ENCODE measurements at regions not wholly inside any gene's neighbourhood (a gene's known extent, or its start where the extent isn't known, plus 50 kb on each side); places are given as distances from the start of the nearest gene placed in this dataset.
"Not testable (repeated sequence)": the region's sequence is repeated elsewhere in the genome, so short reads cannot be mapped to it uniquely, and the experiment has no call there.

- DNase-seq (ENCODE audit: low read depth in 2 of 2), result no peak
Measured at GRCh38 chr2:120531863-120532600, 186.1 kb downstream of the INHBB start.

DNA sequence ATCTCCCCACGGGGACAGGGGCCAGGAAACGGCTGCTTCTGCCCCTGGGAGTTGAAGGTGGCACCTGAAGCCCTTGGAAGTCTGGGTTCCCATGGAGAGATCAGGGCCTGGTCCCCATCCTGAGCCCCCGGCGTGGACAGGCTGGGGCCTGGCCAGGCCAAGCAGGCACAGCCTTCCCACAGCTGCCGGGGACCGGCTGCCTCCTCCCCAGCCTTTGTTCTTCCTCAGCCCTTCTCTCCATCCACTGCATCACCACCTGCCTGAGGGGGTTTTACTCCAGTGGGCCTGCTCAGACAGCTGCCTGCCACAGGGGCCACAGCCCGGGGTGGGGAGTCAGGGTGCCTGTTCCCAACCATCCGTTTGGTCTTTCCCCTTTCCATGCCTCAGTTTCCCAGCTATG lies 187.7 kb downstream of the INHBB start:
- no peak for DNase-seq (ENCODE audit: low read depth in 2 of 2)

DNA sequence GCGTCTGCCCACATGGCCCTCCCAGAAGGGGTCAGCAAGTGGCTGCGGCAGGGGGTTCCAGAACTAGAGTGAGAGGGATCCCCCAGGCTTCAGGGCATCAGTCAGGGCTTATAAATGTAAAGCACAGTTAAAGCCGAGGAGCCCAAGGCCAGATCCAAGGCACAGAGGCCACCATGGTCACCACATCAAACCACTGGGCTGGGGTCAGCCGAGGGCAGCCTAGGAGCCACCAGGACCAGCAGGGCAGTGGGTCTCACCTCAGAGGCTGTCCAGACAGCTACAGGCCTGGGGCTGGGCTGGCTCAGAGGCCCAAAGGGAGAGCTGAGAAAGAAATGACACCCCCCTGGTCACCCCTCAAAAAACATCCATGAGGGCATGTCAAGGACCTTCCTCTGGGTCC lies 188.5 kb downstream of the INHBB start:
- DNase-seq (ENCODE audit: low read depth in 2 of 2), result no peak

GRCh38 chr2:120535081-120535480 lies 189.1 kb downstream of the INHBB start:
- no peak for DNase-seq (ENCODE audit: low read depth in 2 of 2)

- no peak for DNase-seq (ENCODE audit: low read depth in 2 of 2)
Measured at GRCh38 chr2:120536141-120536540, 190.2 kb downstream of the INHBB start.

DNA sequence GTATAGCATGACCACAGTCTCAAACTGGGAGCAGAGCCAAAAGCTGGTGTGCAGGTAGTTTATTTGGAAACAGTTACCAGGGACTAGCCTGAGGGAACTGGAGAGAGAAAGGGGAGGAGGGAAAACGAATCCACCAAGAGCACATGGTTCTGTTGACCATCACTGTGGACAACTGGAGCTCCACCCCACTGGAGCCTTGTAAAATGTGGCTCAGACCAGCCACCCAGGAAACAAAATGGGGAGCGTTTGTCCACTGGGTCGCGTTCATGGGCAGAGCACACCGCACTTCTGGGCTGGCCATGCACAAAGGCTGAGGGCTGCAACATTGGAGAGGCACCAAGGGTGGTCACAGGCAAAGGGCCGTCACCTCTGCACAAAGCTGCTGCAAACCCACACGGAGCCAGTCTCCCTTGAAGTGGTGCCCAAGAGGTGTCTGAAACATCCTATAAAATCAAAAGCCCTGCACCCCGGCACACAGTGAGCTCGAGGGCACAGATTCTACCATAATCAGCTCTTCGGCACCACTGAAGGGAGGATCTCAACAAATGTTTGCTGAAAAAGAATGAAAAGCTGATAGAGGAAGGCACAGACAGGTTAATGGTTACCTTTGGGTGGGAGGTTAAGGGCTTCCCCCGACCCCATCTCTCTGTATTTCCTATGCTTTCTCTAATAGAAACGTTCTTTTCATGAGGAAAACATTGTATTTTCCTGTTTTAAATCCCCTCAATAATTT lies 192.9 kb downstream of the INHBB start:
- DNase-seq (ENCODE audit: low read depth in 2 of 2), result no peak

- DNase-seq (ENCODE audit: low read depth in 2 of 2), result no peak
Measured at GRCh38 chr2:120539424-120539936, 193.5 kb downstream of the INHBB start.

DNA sequence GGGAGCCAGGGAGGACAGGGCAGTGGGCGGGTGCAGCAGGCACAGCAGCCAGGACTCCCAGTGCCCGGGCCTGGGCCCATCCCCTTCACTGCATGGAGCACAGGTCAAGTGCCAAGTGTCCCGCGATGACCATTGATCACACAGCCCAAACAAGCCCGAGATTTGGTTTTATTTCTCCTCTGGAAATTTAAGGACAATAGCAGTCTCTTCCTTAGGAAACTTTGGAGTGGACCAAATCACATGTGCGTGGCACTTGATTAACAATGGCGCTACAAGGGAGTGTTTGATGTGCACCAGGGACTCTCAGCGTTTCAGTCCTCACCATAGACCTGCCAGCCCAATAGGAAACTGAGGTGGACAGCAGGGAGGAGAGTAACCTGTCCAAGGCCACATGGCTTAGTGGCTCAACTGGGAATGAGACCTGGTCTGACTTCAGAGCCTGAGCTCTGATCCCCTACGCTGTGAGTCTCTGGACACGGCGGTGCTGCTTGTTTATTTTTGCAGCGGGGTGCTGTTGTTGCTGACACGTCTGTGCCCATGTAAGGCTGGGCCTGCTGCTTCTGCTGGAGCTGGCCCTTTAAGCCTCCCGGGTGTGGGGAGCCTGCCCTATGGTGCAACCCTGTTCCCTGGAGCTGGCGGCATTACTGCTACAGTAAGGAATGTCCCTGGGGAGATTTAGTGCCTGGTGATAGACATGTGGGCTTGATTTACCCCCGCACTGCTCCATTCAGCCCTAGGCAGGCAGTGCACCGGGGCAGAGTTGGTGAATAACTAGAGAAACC lies 194.2 kb downstream of the INHBB start:
- no peak for DNase-seq (ENCODE audit: low read depth in 2 of 2)

- DNase-seq (ENCODE audit: low read depth in 2 of 2), result no peak
Measured at GRCh38 chr2:120540719-120541552, 194.7 kb upstream of the GLI2 start.

DNA sequence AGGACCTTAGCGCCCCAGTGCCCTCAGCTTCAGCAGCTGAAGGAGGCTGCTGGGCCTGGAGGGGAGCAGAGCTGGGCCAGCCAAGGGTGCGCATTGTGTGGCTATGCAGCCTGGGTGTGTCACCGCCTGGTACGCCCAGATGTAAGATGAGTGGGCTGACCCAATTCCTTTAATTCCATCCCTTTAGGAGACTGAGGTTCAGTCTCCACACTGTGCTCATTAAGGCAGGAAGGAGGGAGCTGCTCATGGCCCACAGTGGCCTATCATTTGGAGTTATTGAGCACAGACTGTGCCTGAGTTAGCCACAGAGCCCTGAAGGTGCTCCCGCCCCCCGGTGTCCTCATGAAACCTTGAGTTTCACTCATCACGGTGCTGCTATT lies 194.1 kb upstream of the GLI2 start:
- DNase-seq (ENCODE audit: low read depth in 2 of 2), result no peak

DNA sequence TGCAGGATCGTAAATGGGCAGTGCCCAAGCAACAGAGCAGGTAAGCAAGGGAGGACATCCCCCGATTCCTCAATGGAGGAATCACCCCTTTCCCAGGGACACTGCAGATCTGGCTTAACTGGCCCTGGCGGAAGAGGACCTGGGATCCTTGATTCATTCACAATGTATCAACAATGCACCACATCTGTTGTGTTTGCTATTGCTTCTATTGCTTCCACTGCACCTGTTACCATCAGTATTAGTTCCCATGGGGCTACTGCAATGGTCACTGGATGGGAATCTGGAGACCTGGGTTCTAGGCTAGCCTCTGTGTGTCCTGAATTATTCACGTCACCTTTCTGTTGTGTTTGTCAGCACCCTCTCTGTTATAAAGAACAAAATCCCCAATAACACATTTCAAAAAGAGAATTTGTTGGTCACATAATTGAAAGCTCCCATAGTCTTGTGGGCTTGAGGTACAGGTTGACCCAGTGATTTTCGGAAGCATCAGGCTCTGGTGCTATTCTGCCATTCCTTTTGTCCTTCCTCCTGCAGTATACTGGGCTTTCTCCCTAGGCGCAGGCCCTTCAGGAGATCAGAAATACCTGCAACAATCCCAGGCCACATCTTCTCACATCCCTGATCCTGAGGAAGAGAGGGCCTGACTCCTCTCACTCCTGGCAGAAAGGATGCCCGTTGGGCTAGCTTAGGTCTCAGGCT lies 193.5 kb upstream of the GLI2 start:
- DNase-seq (ENCODE audit: low read depth in 2 of 2), result no peak

DNA sequence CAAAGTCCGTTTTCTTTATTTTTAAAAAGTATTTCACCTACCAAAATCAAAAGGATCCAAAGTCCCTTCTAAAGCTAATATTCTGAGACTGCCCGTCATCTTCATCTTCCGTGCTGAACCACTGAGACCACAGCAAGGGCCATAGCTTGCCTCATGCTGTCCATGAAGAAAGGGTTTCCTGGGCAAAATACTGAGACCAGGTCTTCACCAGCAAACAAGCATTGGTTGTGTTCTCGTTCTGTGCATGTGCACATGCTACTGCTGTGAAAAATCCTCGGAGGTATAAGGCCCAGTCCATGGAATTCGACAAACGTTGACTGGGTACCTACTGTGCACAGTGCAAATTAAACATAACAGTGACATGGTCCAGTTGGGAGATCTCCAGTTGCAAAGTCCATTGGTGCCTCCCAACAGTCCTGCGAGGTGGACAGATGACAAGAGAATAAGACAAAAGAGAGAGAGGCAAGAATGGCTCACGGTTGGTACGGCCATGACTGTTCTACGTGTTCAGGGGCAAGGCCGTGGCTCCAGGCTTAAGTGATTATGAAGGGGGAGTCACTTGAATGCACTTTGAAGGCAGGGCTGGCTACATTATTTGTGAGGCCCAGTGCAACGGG lies 192.6 kb upstream of the GLI2 start:
- DNase-seq (ENCODE audit: low read depth in 2 of 2), result no peak

DNA sequence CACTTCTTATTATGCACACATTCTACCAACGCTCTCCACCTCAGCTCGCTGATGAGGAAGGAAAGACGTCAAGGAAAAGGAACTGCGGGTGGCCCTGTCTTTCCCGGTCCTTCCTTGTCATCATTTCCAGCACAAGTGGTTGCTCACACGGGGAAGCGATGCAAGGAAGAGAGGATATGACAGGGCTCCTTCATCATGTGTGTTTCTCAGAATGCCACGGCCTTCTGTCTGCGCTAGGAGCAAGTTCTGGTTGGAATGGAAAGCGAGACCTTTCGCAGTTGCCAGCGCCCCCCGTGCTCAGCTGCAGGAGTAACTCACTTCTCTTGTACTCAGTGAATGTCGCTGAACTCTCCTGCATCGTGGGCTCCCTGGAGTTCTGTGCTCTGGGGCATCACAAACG lies 191.8 kb upstream of the GLI2 start:
- DNase-seq (ENCODE audit: low read depth in 2 of 2), result no peak

DNA sequence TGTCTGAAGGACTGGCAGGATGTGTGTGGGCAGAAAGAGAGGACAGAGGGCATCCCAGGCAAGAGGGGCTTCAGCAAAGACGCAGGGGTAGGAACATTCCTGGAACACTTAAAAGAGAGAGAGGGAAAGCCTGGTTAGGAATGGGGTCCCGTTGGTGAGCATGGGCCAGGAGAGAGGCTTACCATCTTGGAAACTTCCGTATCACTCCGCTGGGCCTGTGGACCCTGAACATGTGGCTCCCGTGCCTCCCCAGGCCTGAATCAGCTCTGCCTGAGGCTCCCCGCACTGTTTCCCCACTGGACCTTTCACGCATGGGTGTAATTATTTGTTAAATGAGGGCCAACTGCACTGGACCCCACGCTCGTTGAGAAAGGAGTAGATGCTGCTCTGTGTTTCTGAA lies 191.1 kb upstream of the GLI2 start:
- DNase-seq (ENCODE audit: low read depth in 2 of 2), result no peak

DNA sequence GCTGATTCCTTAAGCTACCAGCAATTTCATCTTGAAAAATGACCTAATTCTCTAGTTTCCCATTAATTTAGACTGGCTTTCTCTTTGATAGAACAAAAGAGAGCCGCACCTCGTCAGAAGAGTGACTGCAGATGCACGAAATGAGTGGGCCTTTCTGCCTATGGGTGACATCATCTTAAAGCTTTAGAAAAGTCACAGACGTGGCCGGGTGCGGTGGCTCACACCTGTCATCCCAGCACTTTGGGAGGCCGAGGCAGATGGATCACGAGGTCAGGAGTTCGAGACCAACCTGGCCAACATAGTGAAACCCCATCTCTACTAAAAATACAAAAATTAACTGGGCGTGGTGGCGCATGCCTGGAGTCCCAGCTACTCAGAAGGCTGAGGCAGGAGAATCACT lies 190.7 kb upstream of the GLI2 start:
- not testable (repeated sequence) for DNase-seq (ENCODE audit: low read depth in 2 of 2)

GRCh38 chr2:120545521-120546047 lies 190.1 kb upstream of the GLI2 start:
- DNase-seq (ENCODE audit: low read depth in 2 of 2), result no peak

DNA sequence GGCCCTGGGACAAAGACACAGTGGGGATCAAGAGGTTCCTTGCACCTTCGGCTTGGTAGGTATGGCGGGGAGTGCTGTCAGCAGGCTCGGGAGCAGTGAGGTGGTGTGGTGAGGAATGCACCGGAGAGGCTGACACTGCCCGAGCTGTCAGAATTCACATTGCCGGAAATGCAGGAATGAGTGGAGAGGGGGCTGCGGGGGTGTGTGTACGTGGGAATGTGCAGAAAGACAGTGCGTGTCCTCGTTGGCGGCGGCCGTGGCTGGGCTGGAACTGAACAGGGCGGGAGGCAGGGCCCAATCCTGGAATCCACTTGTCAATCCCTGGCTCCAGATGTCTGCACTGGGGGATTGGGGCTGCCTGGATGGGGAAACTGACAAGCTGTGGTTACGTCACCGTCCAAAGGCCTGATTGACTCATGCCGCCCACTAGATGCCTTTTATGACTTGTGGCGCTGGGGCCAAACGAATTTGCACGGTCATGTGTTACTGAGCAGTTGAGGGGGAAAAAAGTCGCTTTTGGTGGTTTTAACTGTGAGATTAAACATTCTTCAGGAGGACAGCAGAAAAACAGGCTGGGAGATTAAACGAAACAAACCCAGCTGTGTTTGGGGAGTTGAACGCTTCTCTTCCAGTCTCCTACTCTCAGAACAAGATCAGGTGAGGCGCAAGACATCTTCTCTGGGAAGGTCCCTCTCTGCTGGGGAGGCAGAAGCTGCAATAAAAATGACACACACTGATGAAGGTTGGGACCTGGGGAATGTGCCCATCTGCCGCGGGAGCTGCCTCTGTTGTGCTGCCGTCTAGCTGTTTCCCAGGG lies 189.4 kb upstream of the GLI2 start:
- no peak for DNase-seq (ENCODE audit: low read depth in 2 of 2)

DNA sequence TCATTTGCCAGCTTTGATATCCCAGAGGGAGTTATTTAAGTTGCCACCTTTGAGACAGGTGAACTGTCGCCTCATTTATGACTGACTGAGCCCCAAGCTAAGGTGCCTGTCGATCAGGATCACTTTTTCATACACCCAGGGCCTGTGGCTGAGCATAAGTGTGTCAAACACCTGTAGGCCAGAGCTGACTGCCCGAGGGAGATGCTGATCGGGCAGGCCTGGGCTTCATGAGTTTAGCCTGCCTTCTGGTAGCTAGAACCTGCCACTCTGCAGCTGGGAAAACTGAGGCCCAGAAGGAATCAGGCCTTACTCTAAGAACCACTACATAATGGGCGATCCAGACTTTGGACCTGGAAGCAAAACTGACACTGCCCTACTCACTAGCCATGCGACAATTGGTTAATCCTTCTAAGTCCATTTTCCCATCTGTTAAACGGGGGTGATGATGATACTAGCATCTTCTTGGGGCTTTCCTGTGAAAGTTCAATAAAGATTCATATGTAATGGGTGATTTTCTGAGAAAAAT lies 188.7 kb upstream of the GLI2 start:
- no peak for DNase-seq (ENCODE audit: low read depth in 2 of 2)

DNA sequence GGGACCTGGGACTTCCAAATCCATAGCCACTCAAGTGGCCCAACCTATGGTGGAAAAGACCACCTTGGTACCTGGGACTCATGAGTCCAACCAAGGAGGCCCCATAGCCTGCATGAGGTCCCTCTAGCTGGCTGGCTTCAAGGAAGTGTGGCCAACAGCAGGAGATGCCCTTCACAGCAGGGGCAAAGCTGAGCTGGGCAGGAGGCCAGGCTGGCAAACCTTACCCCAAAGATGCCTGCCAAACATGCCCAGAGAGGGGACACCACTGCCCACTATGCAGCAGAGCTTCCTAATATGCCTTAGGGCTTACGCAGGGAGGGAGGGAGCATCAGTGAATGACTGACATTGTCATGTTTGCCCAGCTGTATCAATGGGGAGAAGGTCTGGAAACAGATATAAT lies 188.0 kb upstream of the GLI2 start:
- no peak for DNase-seq (ENCODE audit: low read depth in 2 of 2)
